Muscle of back (tissue), 3 donors: ENCODE measurements at regions not wholly inside any gene's neighbourhood (a gene's known extent, or its start where the extent isn't known, plus 50 kb on each side); places are given as distances from the start of the nearest gene placed in this dataset.
"Not testable (repeated sequence)": the region's sequence is repeated elsewhere in the genome, so short reads cannot be mapped to it uniquely, and the experiment has no call there.

ENCODE experiments used
- DNase-seq, 3 donors: peaks; one replicate each; pipeline versions ENCODE4 v3.0.0 to v3.0.0-alpha.2; 2013

GRCh38 chr13:85608255-85608829, 190.9 kb downstream of the SLITRK6 start:
- DNase-seq: no peak

DNA sequence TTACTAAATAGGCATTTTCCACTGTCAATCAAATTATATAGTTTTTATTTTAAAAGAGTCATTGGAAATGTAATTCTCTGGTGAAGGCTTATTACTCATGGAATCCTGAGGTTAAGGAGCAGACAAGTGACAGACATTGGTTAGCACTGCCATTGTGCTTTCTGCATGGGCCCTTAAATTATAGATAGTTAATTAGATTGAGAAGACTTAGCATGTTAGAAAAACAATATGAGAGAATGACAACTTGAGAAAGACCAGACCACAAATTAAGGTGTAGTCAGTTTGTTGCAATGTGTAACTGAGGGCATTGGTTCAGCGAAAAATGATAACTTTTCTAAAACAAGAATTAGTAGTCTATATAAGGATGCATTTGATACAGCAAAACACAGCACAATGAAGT, 195.5 kb downstream of the SLITRK6 start:
- DNase-seq: no peak

DNA sequence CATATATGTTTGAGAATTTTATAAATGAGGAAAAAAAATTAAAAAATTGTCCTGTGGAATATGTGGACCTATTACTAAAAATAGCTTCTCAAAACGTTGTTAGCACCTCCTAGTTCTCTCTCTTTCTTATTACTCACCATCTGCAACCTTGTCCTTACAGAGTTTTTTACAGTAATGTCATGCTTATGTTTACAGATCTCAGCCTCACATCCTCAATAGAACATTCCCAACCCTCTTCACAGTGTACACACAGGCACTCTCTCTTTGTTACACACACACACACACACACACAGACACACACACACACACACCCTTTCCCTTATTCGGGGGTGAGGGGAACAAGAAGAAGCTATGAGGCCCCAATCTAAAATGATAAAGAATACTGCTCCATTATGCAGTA, 197.7 kb downstream of the SLITRK6 start:
- no peak for DNase-seq

GRCh38 chr13:85597790-85598500, 201.3 kb downstream of the SLITRK6 start:
- no peak for DNase-seq

DNA sequence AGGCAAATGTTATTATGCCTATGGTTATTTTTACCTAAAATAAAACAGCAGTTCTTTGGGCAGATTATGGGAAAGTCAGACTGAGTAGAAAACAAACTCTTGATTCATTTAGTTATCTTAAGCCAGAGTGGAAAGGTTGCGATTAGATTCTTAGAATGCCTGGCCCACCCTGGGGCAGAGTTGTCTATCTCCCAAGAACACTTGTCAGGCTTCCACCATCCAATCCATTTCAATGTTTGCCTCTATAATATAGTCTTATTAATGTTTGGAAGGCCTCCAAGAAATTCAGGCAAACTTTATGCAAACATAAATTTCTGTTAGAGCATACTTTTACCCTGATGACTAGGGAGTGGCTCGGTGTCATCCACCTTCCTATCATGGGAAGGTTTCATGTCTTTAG, 207.0 kb downstream of the SLITRK6 start:
- DNase-seq: no peak

DNA sequence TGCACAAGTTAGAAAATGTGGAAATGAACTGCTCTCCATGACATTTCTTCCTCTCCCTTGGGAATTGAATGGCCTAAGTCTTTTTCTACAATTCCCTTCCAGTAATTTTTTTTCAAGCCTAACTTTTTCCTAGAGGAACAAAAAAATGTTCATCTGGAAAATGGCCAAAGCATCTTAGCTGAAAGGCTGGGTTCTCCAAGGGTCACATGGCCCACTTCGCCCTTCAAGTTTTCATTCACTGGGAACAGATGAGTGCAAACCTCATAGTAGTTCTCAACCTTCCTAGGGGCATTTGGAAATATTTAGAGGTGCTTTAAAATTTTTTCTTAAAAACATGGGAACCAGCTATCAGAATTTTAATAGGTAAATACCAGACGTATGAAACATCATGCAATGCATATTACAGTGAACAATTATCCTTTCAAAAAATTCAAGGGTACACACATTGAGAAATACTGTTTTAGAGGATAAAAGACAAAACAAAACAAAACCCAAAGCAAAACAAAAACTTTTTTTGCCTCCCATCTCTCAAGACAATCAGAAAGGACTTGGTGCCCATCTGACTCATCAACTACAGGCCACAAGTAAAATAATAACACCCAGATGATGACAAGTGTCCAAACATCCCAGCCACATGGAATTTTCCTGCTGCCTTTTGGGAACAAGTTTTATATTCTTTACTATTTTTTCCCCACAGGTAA, 208.8 kb downstream of the SLITRK6 start:
- no peak for DNase-seq

- no peak for DNase-seq
These were observed 210.2 kb downstream of the SLITRK6 start for GRCh38 chr13:85589021-85589420.

- no peak for DNase-seq
These were observed 210.9 kb downstream of the SLITRK6 start for GRCh38 chr13:85588359-85588758.

DNA sequence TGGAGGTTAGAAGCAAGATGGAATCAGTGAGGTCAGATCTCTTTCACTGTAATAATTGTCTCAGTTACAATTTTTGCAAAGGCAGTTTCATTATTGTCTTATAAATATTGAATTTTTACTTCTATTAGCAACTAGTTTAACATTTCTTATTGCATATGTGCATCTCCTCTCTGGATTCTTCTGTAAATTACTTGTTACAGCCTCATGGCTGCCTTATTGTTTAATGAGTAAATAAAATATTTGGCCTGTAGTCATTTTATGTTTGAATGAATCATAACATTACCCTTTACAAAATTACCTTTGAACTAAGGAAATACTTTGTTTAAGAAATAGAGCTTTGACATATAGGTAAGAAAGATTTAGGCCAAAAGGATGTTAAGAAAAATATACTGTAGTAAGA, 212.4 kb downstream of the SLITRK6 start:
- DNase-seq: no peak

DNA sequence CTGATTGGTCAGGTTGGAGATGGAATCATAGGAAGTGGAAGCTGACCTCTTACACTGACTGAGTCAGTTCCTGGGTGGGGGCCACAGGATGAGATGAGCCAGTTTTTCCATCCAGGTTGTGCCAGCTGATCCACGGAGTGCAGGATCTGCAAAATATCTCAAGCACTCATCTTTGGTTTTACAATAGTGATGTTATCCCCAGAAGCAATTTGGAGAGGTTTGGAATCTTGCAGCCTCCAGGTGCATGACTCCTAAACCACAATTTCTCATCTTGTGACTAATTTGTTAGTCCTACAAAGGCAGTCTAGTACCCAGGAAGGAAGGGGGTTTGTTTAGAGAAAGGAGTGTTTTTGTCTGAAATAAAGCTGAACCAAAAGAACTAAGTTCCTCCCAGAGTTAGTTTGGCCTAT, 212.8 kb downstream of the SLITRK6 start:
- peak in 1 of 3 donors; percentile 5 for DNase-seq

DNA sequence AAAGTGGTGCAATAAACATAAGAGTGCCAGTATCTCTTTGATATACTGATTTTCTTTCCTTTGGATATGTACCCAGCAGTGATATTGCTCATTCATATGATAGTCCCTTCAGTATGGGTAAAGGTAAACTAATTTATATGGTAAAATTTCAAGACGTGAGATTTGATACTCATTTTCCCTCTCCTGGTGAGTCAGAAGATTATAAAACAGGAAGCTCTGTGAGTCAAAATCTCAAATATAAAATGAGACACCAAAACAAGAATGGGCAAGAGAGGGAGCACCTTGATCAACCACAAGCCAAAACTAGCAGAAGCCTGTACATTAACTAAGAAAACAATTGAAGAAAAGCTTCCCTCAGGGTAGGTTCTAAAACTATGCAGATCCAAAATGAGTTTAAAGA, 216.3 kb downstream of the SLITRK6 start:
- DNase-seq: no peak

DNA sequence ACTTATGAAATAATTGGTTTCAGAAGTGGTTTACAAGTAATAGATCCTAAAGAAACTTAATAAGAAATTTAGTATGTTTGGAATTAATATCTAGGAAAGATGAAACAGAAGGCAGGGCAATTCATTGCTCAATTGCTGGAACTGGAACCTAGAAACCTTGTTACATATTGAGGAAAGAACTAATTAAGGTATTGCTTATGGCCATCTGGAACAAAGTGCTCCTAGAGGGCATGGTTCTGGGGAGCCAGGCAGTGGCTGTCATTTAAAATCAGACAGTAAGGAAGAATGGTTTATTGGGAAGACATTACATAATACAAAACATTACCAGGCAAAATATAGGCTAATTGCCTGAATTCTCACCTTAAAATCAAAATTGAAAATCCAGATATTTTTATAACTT, 224.1 kb downstream of the SLITRK6 start:
- no peak for DNase-seq

- no peak for DNase-seq
These were observed 231.3 kb downstream of the SLITRK6 start for GRCh38 chr13:85567909-85568308.

- DNase-seq: no peak
These were observed 233.6 kb downstream of the SLITRK6 start for GRCh38 chr13:85565652-85566051.

DNA sequence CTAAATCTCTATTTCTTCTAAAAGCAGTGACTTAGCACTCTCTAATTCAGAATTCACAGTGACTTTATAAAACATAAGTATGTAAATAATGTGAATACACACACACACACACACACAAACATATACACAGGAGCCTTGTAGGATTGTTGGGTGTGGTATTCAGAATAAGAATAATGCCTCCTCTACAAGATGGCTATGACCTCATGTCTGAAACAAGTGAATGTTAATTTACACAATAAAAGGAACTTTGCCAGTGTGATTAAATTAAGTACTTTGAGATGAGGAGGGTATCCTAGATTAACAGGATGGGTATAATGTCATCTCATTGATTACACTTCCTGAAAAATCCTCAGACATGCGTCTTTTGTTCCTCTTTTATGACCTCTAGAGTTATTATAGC, 234.6 kb downstream of the SLITRK6 start:
- no peak for DNase-seq

GRCh38 chr13:85562282-85562681, 236.9 kb downstream of the SLITRK6 start:
- DNase-seq: no peak

DNA sequence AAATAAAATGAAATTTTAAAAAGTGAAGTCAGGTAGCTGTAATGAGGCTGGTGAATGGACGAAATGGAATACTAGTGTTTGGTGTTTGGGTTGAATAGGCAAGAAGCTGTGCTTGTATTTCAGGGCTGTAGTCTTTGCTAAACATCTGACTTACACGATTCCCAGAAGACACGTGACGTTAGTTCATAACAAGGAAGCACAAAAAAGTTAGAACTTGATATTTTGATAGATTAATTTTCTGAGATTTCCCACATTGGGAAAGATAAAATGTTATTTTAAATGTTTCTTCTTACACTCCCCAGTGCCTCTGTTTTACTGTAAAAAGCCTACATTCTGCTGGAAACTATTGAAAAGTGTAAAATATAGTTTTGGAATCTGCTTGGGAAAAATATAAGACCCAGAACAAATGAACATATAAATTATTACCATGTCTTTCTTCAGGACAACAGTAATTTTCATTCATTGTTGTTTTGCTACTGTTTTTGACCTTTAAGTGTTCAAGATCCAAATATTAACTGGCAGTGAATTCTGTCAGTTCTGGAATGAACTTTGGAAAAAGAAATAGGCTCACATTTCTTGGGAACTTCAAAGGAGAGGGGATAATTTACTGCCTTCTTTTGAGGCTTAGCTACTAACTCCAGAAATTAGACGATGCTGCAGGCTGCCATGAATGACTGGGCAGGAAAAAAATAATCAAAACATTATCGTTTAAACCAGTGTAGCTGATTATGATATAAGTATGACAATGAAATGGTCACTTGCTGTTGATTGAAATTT, 241.3 kb downstream of the SLITRK6 start:
- DNase-seq: peak in 1 of 3 donors; percentile 67

GRCh38 chr13:85551012-85551411, 248.2 kb downstream of the SLITRK6 start:
- no peak for DNase-seq

GRCh38 chr13:85549819-85550218, 249.4 kb downstream of the SLITRK6 start:
- no peak for DNase-seq

- not testable (repeated sequence) for DNase-seq
These were observed 250.4 kb downstream of the SLITRK6 start for GRCh38 chr13:85548845-85549244.

GRCh38 chr13:85545771-85546170, 253.4 kb downstream of the SLITRK6 start:
- no peak for DNase-seq

DNA sequence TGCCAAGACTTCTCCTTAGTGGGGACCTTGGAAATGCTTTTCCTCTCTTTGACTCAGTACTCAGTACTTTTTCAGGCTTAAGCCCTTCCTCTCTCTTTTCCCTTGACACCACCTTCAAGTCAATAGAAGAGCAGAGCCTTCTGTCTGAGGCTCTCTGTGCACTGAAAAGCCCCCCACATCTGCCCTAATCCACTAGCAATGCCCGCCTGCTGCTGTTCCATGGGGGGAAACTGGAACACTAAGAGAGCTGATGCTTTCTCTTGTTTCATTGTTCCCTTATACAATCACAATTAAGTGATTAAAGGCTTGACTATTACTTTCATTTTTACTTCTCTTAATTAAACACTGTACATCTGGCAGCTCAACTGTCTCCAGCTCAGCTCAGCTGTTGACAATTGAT, 254.5 kb downstream of the SLITRK6 start:
- no peak for DNase-seq

DNA sequence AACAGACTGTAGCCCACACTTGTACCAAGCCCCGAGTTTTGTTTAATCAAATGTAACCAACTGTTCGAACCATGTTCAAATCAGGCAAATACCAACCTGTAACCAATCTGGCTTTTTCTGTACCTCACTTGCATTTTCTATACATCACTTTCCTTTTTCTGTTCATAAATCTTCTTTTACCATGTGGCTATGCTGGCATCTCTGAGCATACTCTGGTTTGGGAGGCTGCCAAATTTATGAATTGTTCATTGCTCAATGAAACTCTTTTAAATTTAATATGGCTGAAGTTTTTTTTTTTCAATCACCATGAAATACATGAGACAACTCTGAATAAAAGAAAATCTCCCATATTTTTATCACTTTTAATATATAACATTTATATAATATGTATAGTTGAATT, 256.1 kb downstream of the SLITRK6 start:
- DNase-seq: no peak
